Activated T-helper 1 cell treated with anti-CD3 and anti-CD28 coated beads, Interleukin-12 subunit alpha, Interleukin-12 subunit beta, Interleukin-2, Interleukin-4 antibody, amounts not matched to agents 30 ng/mL and 10 ng/mL and 1 ng/mL, durations not matched to agents 14 hours and 24 hours and 36 hours (primary cell): ENCODE measurements at regions not wholly inside any gene's neighbourhood (a gene's known extent, or its start where the extent isn't known, plus 50 kb on each side); places are given as distances from the start of the nearest gene placed in this dataset.
"Not testable (repeated sequence)": the region's sequence is repeated elsewhere in the genome, so short reads cannot be mapped to it uniquely, and the experiment has no call there.

Experiments
- DNase-seq: peaks from one replicate; pipeline ENCODE4 v3.0.0; 2021; ENCODE audit warnings: low spot score
- H3K27ac Mint-ChIP-seq: one replicate; pipeline ENCODE4 v1.8.0; 2021; ENCODE audit warnings: mild to moderate bottlenecking, mixed read lengths
- H3K27me3 Mint-ChIP-seq: one replicate; pipeline ENCODE4 v1.8.0; 2022; ENCODE audit warnings: mild to moderate bottlenecking, moderate library complexity, mixed read lengths; ENCODE audit not compliant: insufficient read depth
- H3K36me3 Mint-ChIP-seq: one replicate; pipeline ENCODE4 v1.8.0; 2021; ENCODE audit warnings: low read depth, mixed read lengths
- H3K4me1 Mint-ChIP-seq: one replicate; pipeline ENCODE4 v1.8.0; 2021; ENCODE audit warnings: low read depth, mixed read lengths
- H3K4me3 Mint-ChIP-seq: one replicate; pipeline ENCODE4 v1.8.0; 2021; ENCODE audit warnings: mild to moderate bottlenecking, moderate library complexity, mixed read lengths
- H3K9me3 Mint-ChIP-seq: one replicate; pipeline ENCODE4 v1.8.0; 2021; ENCODE audit warnings: mixed read lengths
- intact Hi-C: fragments of 100-400 bp; cut with micrococcal nuclease; formaldehyde crosslinking; loops from one replicate; pipeline ENCODE4 v1.15.1; 2024

DNA sequence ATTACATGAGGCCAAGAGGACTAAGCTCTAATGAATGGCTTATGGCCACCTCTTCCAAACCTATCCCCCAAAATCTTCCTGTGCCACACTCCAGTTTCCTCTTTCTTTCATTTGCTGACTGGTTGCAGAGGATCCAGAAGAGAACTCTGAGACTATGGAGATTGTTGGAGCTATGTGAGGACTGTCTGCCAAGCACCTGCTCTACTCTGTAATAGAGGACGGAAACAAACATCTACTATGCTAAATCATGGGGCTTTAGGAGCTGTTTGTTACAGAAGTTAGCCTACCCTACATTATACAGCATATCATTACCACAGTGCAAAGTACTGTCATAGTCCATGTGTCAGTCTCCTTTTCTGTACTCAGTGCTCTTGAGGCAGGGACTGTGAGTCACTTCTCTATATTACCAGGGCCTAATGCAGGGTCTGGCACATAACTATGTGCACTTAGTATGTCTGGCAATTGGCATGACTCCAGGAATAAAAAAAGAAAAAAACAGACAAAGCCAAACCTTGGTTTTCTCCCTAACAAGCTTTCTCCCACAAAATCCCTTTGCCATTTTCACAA lies 95.1 kb downstream of the RPAP3 start:
- peaks cover 3% of the 10 kb centered on the region for H3K36me3 Mint-ChIP-seq
- H3K27me3 Mint-ChIP-seq = no peaks in the 10 kb centered on the region
- no peaks in the 10 kb centered on the region for H3K4me1 Mint-ChIP-seq
- H3K4me3 Mint-ChIP-seq = no peak overlapping the region
- no peak for DNase-seq
- H3K27ac Mint-ChIP-seq = no peak overlapping the region
- intact Hi-C loops = no loop called here
- peaks cover 44% of the 10 kb centered on the region for H3K9me3 Mint-ChIP-seq

DNA sequence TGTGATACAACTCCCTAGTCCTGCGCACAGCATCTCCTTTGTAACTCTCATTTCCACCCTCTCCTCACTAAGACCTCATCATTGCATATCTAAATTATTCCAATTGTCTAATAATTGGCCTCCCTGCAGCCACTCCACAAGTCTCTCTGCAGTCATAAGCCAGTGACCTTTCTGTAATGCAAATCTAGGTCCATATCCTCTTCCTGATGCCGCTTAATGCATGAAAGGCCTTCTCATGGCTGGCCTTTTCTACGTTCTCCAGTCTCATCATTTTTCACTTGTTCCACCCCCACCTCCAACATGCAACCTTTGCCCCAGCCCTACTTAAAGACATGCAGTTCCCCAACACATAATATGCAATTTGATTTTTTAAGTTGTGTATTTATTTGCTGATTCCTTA lies 96.0 kb downstream of the RPAP3 start:
- Mint-ChIP-seq H3K27me3 (no peaks in the 10 kb centered on the region), H3K4me3 (no peak overlapping the region), H3K4me1 (peaks cover under 1% of the 10 kb centered on the region), H3K9me3 (peaks cover 46% of the 10 kb centered on the region), H3K36me3 (peaks cover 3% of the 10 kb centered on the region), H3K27ac (no peak overlapping the region)
- intact Hi-C loops = no loop called here
- DNase-seq = no peak

DNA sequence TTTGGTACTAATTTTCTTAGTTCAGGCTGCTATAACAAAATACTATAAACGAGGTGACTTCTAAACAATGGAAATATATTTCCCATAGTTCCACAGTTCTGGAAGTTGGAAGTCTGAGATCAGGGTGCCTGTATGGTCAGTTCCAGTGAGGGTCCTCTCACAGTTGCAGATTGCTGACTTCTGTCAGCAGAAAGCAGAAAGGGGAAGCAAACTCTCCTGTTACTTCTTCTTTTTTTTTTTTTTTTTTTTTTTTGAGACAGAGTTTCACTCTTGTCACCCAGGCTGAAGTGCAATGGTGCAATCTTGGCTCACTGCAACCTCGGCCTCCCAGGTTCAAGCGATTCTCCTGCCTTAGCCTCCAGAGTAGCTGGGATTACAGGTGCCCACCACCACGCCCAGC lies 97.2 kb downstream of the RPAP3 start:
- H3K4me3 Mint-ChIP-seq, intact Hi-C loops, H3K4me1 Mint-ChIP-seq, H3K27me3 Mint-ChIP-seq, H3K27ac Mint-ChIP-seq, DNase-seq, H3K36me3 Mint-ChIP-seq: not testable (repeated sequence)
- peaks cover 39% of the 10 kb centered on the region for H3K9me3 Mint-ChIP-seq

DNA sequence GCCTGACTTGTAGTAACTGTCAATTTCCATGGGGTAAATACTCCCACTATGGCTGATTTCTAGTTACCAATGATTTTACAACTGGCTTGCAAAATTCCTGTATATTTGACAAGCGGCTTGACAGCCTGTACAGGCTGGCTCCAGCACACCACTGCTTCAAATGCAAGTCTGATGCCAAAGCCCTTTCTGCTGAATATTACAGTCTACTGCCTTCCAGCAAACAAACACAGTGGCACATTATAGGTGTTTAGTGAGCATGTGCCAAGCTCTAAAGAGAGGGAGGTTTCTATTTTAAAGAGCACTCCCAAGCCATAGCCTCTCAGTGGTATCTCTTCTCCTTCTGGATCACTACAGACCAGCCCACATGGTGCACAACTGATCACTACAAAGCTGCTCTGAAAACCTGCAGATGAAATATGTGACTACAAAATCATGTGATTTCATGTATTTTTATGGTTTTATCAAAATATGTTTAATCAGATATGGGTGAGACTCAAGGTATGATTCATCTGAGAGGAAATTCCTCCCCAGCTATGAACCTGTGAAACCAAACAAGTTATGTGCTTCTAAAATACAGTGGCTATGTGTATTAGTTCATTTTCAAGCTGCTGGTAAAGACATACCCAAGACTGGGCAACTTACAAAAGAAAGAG lies 101.5 kb downstream of the RPAP3 start:
- Mint-ChIP-seq H3K9me3 (peaks cover 30% of the 10 kb centered on the region), H3K4me3 (no peak overlapping the region), H3K4me1 (peaks cover 5% of the 10 kb centered on the region), H3K27ac (no peak overlapping the region), H3K36me3 (peaks cover 4% of the 10 kb centered on the region), H3K27me3 (no peaks in the 10 kb centered on the region)
- intact Hi-C loops = no loop called here
- no peak for DNase-seq

DNA sequence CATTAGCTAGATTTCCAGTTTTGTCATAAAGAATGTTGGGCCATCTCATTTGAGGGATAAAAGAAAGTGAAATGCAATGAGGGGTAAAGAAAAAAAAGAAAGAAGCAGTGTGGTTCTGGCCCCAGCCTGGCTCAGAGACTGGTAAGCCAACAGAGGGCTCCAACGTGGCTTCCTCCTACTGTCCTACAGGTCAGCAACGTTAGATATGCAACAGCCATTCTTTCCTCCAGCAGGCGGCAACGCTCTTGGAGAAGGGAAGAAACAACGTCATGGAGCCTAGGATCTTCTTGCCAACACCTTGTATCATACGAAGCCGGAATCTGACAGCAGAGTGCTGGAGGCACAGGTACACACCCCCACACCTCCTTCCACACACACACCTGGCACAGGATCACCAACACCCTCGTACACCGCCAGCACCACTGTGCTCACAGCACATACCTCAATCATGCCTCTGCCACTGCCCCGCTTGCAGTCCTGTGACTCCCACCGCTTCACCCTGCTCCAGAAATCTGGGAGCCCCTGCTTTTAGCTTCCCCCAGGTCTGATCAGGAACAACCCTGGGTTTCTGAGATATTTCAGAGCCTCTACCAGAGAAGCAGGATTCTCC lies 102.8 kb downstream of the RPAP3 start:
- H3K27me3 Mint-ChIP-seq = no peaks in the 10 kb centered on the region
- DNase-seq = no peak
- H3K4me1 Mint-ChIP-seq = peaks cover 5% of the 10 kb centered on the region
- no peak overlapping the region for H3K27ac Mint-ChIP-seq
- H3K4me3 Mint-ChIP-seq = no peak overlapping the region
- H3K36me3 Mint-ChIP-seq = peaks cover 4% of the 10 kb centered on the region
- peaks cover 30% of the 10 kb centered on the region for H3K9me3 Mint-ChIP-seq
- intact Hi-C loops = no loop called here

DNA sequence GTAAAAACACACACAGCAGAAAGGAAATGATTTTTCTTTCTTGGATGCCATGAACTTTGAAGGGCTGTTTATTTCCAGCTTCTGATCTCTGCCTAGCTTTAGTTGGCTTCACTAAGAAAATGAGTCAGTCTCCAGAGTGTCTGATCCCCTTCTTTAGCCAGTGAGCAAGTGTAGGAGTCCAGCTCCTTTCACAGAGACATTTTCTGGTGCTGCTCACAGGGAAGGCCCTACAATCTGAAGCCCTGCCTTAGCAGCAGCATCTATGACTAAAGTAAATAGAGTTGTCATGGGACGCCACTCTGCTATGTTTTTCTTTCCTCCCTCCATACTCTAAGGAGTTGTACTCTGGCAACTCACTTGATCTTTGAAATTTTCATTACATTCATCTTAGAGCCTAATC lies 103.5 kb downstream of the RPAP3 start:
- DNase-seq = no peak
- H3K9me3 Mint-ChIP-seq = peaks cover 23% of the 10 kb centered on the region
- H3K27me3 Mint-ChIP-seq = no peaks in the 10 kb centered on the region
- H3K4me3 Mint-ChIP-seq = no peak overlapping the region
- intact Hi-C loops = no loop called here
- no peak overlapping the region for H3K27ac Mint-ChIP-seq
- H3K36me3 Mint-ChIP-seq = peaks cover 3% of the 10 kb centered on the region
- peaks cover 5% of the 10 kb centered on the region for H3K4me1 Mint-ChIP-seq

DNA sequence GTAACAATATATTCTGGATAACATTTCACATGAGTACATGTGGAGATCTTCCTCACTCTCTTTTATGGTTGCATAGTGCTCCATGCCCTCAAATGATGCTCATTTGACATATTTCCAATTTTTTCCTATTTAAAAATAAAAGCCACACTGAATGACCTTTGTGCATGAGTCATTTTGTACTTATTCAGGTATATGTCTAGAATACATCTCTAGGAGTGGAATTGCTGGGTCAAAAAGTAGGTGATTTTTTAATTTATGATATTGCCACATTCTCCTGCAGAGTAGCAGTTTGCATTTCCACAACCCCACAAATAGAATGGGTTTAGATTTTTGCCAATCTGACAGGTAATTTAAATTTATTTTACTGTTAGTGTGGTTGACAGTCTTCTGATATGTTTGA lies 104.8 kb downstream of the RPAP3 start:
- no peak for DNase-seq
- Mint-ChIP-seq H3K27ac (no peak overlapping the region), H3K4me3 (no peak overlapping the region), H3K9me3 (peaks cover 14% of the 10 kb centered on the region), H3K4me1 (peaks cover 5% of the 10 kb centered on the region), H3K27me3 (no peaks in the 10 kb centered on the region), H3K36me3 (peaks cover 2% of the 10 kb centered on the region)
- intact Hi-C loops = no loop called here

DNA sequence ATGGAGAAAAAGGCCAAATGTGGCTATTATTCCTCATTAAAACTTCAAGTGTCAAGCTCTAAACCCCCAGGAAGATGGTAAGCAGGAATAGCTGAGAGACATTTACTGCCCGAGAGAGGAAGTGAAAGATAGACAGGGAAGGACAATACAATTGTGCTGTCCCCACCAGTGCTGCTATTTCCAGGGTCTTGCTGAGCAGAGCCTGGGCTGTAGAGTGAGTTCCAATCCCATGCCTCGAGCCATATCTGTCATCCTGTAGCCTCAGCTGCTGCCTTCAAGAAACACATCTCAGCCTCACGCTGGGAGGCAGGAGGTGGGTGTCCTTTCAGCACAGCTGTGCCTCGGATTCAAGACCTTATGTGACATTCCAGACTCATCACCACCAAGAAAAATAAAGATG lies 114.0 kb downstream of the RPAP3 start:
- Mint-ChIP-seq H3K4me1 (no peaks in the 10 kb centered on the region), H3K27me3 (no peaks in the 10 kb centered on the region), H3K36me3 (no peaks in the 10 kb centered on the region), H3K27ac (no peak overlapping the region), H3K9me3 (no peaks in the 10 kb centered on the region), H3K4me3 (no peak overlapping the region)
- DNase-seq = no peak
- intact Hi-C loops = no loop called here

DNA sequence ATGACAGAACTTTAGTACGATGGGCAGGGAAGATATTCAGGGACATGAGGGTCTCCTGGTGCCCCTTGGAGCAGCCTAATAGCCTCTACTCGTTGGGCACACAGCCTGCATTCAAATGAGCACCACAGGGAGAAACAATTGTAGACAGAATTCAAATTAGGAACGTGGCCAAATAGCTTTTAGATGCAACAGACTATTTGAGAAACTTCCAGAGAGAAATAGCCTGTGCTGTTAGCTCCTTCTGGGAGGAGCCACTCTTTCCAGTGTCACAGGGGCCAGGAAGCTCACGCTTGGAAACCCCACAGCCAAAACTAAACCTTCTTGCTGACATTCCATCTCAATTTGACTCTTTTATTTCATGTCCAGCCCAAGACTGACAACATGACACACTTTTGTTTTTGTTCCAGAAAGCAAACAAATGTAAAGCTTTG lies 114.5 kb downstream of the RPAP3 start:
- Mint-ChIP-seq H3K9me3 (no peaks in the 10 kb centered on the region), H3K27me3 (no peaks in the 10 kb centered on the region)
- intact Hi-C loops = no loop called here

DNA sequence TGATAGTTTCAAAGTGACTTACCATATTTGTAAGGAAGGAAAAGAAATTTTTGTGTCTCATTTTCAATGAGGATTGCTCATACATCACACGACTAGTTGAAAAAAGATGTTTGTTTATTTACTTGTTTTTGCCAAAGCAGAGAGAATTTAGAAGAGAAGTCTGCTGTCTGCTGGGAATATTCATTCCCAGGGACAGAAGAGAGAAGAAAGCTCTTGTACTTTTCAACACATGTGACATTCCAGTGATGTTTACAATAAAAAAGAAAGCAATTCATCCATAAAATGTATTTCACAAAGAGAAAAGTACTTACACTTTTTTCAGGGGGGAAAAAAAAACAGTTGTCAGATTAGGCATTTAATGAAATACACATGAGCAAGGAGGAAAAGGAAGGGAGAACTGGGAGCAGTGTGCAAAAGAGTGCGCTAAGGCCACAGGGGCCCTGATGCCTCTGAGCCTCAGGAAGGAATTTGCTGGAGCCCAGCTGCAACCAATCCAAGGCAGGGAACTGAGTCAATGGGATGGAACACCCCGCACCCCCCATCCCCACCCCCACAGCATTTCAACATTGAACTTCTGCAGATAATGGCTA lies 115.0 kb downstream of the RPAP3 start:
- Mint-ChIP-seq H3K9me3 (no peaks in the 10 kb centered on the region), H3K4me3 (no peak overlapping the region), H3K36me3 (no peaks in the 10 kb centered on the region), H3K27ac (no peak overlapping the region), H3K4me1 (no peaks in the 10 kb centered on the region), H3K27me3 (no peaks in the 10 kb centered on the region)
- DNase-seq = no peak
- intact Hi-C loops = no loop called here

More for the DNA sequence above, 114.5 kb downstream of the RPAP3 start:
- Mint-ChIP-seq H3K4me1 (no peaks in the 10 kb centered on the region), H3K36me3 (no peaks in the 10 kb centered on the region), H3K4me3 (no peak overlapping the region), H3K27ac (no peak overlapping the region)
- no peak for DNase-seq

DNA sequence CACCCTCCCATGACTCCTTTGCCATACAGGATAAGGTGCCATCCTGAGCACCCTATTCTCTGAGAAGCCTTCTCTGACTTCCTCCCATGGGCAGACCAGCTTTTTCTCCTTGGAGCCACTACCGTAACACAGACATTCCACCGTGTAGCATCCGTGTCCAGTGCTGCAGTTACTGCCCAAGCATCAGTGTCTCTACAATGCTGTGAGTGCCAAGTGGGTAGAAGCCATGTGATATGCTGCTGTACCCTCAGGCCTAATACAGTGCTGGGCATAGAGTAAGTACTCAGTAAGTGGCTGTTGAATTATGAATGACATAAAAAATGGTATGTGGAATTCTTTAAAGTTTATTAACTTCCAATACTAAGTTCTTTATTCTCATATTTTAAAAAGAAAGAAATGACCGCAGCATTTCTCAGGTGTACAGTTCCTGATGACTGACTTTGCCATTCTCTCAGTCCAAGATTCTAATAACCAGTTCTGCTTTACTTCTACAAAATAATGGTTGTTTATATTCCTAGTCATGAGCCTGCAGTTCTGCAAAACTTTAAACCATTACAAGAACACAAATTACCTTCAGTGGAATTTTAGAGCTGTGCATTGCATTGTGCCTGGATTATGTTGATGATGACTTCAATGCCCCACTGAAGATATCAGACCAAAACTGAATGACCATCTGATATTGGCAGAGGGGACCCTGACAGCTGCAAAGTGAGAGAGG lies 118.7 kb downstream of the RPAP3 start:
- H3K9me3 Mint-ChIP-seq = no peaks in the 10 kb centered on the region
- H3K27ac Mint-ChIP-seq = no peak overlapping the region
- no peaks in the 10 kb centered on the region for H3K4me1 Mint-ChIP-seq
- H3K4me3 Mint-ChIP-seq = no peak overlapping the region
- DNase-seq = no peak
- intact Hi-C loops = no loop called here
- H3K27me3 Mint-ChIP-seq = no peaks in the 10 kb centered on the region
- H3K36me3 Mint-ChIP-seq = no peaks in the 10 kb centered on the region

DNA sequence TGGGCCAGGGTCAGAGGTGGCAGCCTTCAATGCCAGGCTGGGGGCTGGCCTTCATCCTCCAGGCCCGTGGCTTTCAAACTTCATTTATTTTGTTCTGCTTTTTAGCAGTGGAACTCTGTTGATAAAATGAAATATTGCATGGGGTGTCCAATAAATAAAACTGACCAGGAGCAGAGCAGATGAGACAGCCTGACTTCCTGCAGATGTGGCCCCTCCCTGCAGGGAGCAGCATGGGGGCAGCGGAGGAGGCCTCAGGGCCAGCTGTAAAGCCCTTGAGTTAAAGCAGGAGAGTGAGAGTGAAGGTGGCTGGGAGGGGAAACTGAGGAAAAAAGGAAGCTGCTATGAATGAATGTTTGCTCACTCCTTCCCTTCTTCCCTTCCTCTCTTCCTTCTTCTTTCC lies 120.3 kb downstream of the RPAP3 start:
- H3K4me1 Mint-ChIP-seq = no peaks in the 10 kb centered on the region
- no peaks in the 10 kb centered on the region for H3K9me3 Mint-ChIP-seq
- intact Hi-C loops = no loop called here
- H3K27me3 Mint-ChIP-seq = no peaks in the 10 kb centered on the region
- H3K27ac Mint-ChIP-seq = no peak overlapping the region
- DNase-seq = no peak
- no peak overlapping the region for H3K4me3 Mint-ChIP-seq
- H3K36me3 Mint-ChIP-seq = no peaks in the 10 kb centered on the region

DNA sequence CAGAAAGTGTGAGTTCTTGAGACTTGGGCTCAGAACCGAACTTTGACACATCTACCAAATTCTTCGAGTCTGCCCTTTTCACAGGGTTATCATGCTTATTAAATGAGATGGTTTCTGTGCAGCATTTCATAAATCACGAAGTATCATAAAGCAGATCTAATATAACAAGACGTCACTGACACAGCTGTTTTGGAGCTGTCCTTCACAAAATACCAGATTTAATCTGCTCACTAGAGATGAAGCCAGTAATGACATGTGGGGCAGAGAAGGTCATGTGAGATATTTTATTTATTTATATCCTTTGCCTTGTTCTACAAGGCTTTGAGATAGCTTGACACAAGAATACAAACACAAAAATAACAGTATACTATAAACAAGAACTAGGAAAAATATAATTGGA lies 127.0 kb downstream of the RPAP3 start:
- DNase-seq = no peak
- Mint-ChIP-seq H3K27ac (no peak overlapping the region), H3K9me3 (no peaks in the 10 kb centered on the region), H3K27me3 (no peaks in the 10 kb centered on the region), H3K36me3 (peaks cover 2% of the 10 kb centered on the region), H3K4me3 (no peak overlapping the region), H3K4me1 (peaks cover 20% of the 10 kb centered on the region)
- intact Hi-C loops = no loop called here
